Vagina (tissue), 2 donors: ENCODE measurements at regions not wholly inside any gene's neighbourhood (a gene's known extent, or its start where the extent isn't known, plus 50 kb on each side); places are given as distances from the start of the nearest gene placed in this dataset.

ENCODE experiments used
- DNase-seq, 2 donors: peaks; one replicate each; pipeline ENCODE4 v3.0.0-alpha.2; 2017; ENCODE audit errors: extremely low spot score in 2 of 2
- H3K27ac ChIP-seq: fragments of 200-600 bp; sonication (generic); one replicate; pipeline ENCODE4 v1.5.1; 2019
- H3K27me3 ChIP-seq: fragments of 200-600 bp; sonication (generic); one replicate; pipeline ENCODE4 v1.5.1; 2019
- H3K36me3 ChIP-seq, 2 donors: fragments of 200-600 bp; sonication (generic); one replicate each; pipeline ENCODE4 v1.5.1; 2017 to 2019
- H3K4me1 ChIP-seq: fragments of 200-600 bp; sonication (generic); one replicate; pipeline ENCODE4 v1.5.1; 2019
- H3K4me3 ChIP-seq, 2 donors: fragments of 200-600 bp; sonication (generic); 1 replicate in 1 of 2; 2 replicates in 1 of 2; pipeline ENCODE4 v1.5.1; 2016 to 2019
- H3K9me3 ChIP-seq: fragments of 200-600 bp; sonication (generic); one replicate; pipeline ENCODE4 v1.5.1; 2019
- POLR2A ChIP-seq, 2 donors: fragments of 450-650 bp; IDR thresholded peaks; one replicate each; pipeline ENCODE4 v1.6.1; 2017; ENCODE audit warnings: antibody characterized with exemption in 2 of 2, mild to moderate bottlenecking in 2 of 2, moderate library complexity in 2 of 2
- POLR2AphosphoS5 ChIP-seq, 2 donors: sonication (generic); formaldehyde crosslinking; IDR thresholded peaks; one replicate each; pipeline ENCODE4 v1.9.0; 2017; ENCODE audit warnings: antibody characterized with exemption in 2 of 2, mild to moderate bottlenecking in 2 of 2, low read depth in 1 of 2; ENCODE audit not compliant: insufficient read depth in 1 of 2
- intact Hi-C: fragments of 100-400 bp; cut with DNase I; formaldehyde crosslinking; loops from one replicate; pipeline ENCODE4 v1.15.1; 2023
- TF ChIP-seq, protein P1 (sequence below), 3 experiments: fragments of 450-650 bp in 2 of 3; fragments of 200-600 bp in 1 of 3; sonication (generic) in 1 of 3; IDR thresholded peaks; one replicate each; pipeline ENCODE4 v1.5.1; 2017 to 2019; ENCODE audit warnings: antibody characterized with exemption in 3 of 3, mild to moderate bottlenecking in 2 of 3, moderate library complexity in 2 of 3

DNA sequence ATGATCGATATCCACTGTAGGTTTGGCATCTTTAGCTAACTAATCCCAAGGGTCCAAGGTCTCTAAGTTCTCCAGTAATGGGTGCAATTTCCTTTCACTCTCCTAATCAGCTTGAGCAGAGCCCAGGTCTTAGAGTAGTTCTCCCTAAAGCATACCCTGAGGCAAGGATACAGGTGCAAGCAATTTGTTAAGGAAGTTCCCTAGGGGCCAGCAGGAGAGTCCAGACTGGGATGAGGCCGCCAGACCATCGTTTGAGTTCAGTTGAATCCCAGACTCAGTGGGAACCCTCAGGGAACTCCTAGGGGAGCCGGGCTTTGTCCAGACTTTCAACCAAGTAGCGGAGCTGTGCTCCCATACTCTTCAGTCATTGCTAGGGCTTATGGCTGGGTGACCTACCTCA, 835.4 kb upstream of the CDH2 start:
- intact Hi-C loops: no loop called here

DNA sequence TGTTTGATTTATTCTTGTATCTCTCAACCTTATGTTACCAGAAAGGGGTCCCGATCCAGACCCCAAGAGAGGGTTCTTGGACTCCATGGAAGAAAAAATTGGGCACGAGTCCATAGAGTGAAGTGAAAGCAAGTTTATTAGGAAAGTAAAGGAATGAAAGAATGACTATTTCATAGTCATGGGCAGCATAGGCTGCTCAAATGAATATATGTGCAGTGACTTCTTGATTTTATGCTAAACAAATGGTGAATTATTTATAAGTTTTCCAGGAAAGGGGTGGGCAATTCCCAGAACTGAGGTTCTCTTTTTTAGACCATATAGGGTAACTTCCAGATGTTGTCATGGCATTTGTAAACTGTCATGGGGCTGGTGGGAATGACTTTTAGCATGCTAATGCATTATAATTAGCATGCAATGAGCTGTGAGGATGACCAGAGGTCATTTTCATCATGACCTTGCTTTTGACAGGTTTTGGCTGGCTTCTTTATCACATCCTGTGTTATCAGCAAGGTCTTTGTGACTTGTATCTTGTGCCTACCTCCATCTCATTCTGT, 832.4 kb upstream of the CDH2 start:
- intact Hi-C loops: no loop called here
- Histone ChIP-seq H3K36me3 (no peaks in the 10 kb centered on the region), H3K4me3 (no peak overlapping the region), H3K4me1 (no peaks in the 10 kb centered on the region), H3K27me3 (no peaks in the 10 kb centered on the region), H3K27ac (no peak overlapping the region), H3K9me3 (no peaks in the 10 kb centered on the region)
- no peak for DNase-seq
- TF ChIP-seq POLR2A (IDR thresholded peaks at IDR 0.05) (no peak), POLR2AphosphoS5 (IDR thresholded peaks at IDR 0.05; ENCODE audit: insufficient read depth in 1 of 2, low read depth in 1 of 2) (no peak)
- TF ChIP-seq, protein P1, sequence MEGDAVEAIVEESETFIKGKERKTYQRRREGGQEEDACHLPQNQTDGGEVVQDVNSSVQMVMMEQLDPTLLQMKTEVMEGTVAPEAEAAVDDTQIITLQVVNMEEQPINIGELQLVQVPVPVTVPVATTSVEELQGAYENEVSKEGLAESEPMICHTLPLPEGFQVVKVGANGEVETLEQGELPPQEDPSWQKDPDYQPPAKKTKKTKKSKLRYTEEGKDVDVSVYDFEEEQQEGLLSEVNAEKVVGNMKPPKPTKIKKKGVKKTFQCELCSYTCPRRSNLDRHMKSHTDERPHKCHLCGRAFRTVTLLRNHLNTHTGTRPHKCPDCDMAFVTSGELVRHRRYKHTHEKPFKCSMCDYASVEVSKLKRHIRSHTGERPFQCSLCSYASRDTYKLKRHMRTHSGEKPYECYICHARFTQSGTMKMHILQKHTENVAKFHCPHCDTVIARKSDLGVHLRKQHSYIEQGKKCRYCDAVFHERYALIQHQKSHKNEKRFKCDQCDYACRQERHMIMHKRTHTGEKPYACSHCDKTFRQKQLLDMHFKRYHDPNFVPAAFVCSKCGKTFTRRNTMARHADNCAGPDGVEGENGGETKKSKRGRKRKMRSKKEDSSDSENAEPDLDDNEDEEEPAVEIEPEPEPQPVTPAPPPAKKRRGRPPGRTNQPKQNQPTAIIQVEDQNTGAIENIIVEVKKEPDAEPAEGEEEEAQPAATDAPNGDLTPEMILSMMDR (IDR thresholded peaks at IDR 0.05): no peak

More for the DNA sequence above, 835.4 kb upstream of the CDH2 start:
- no peak for DNase-seq
- TF ChIP-seq, protein P1 (IDR thresholded peaks at IDR 0.05): no peak
- no peak for TF ChIP-seq POLR2A (IDR thresholded peaks at IDR 0.05)
- TF ChIP-seq POLR2AphosphoS5 (IDR thresholded peaks at IDR 0.05; ENCODE audit: insufficient read depth in 1 of 2, low read depth in 1 of 2): no peak
- Histone ChIP-seq H3K36me3 (no peaks in the 10 kb centered on the region), H3K27me3 (no peaks in the 10 kb centered on the region), H3K4me3 (no peak overlapping the region), H3K4me1 (no peaks in the 10 kb centered on the region), H3K9me3 (no peaks in the 10 kb centered on the region), H3K27ac (no peak overlapping the region)

DNA sequence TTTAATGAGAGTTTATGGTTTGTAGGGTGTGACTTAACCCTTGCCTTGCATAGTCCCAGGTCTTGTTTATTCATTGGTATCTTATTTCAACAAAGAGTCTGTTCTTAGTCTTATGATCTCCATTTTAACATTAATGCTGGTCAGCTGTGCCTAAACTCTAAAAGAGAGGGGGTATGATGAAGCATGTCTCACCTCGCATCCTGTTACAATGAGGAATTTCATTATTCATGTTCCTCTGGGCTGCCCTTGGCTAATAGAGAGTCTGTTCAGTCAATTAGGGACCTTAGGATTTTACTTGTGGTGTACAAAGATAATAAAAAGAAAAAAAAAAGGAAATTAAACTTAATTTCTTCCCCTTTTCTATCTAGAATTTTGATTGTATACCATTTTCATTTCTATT, 831.9 kb upstream of the CDH2 start:
- Histone ChIP-seq H3K27me3 (no peaks in the 10 kb centered on the region), H3K4me1 (no peaks in the 10 kb centered on the region), H3K9me3 (no peaks in the 10 kb centered on the region), H3K27ac (no peak overlapping the region), H3K36me3 (no peaks in the 10 kb centered on the region), H3K4me3 (no peak overlapping the region)
- TF ChIP-seq POLR2AphosphoS5 (IDR thresholded peaks at IDR 0.05; ENCODE audit: insufficient read depth in 1 of 2, low read depth in 1 of 2) (no peak), POLR2A (IDR thresholded peaks at IDR 0.05) (no peak)
- TF ChIP-seq, protein P1 (IDR thresholded peaks at IDR 0.05): no peak
- no peak for DNase-seq
- intact Hi-C loops: no loop called here

DNA sequence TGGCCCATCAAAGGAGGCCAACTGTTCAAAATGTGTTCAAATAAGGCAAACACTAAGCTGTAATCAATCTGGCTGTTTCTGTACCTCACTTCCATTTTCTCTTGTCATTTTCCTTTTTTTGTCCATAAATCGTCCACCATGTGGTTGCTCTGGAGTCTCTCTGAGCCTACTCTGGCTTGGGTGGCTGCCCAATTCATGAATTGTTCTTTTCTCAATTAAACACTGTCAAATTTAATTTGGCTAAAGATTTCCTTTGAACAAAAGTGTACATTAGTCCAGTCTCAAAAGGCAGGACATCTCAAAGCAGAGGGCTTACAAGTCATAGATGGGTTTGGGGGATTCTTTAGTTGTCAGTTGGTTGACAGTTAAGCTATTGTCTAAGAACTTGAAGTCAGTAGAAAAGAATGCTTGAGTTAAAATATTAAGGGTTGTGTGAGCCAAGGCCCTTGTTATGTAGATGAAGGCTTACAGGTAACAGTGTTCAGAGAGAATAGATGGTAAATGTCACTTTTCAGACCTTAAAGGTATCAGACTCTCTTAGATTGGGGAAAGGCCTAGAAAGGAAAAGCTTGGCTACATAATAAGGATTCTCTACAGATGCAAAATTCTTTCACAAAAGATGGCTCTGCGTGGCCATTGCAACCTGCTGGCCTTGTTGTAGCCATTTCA, 831.2 kb upstream of the CDH2 start:
- intact Hi-C loops: no loop called here
- no peaks in the 10 kb centered on the region for H3K4me1 ChIP-seq
- no peak for DNase-seq
- no peaks in the 10 kb centered on the region for H3K9me3 ChIP-seq
- no peaks in the 10 kb centered on the region for H3K27me3 ChIP-seq
- TF ChIP-seq, protein P1 (IDR thresholded peaks at IDR 0.05): no peak
- TF ChIP-seq POLR2AphosphoS5 (IDR thresholded peaks at IDR 0.05; ENCODE audit: insufficient read depth in 1 of 2, low read depth in 1 of 2) (no peak), POLR2A (IDR thresholded peaks at IDR 0.05) (no peak)
- H3K4me3 ChIP-seq: no peak overlapping the region
- H3K36me3 ChIP-seq: no peaks in the 10 kb centered on the region
- no peak overlapping the region for H3K27ac ChIP-seq

DNA sequence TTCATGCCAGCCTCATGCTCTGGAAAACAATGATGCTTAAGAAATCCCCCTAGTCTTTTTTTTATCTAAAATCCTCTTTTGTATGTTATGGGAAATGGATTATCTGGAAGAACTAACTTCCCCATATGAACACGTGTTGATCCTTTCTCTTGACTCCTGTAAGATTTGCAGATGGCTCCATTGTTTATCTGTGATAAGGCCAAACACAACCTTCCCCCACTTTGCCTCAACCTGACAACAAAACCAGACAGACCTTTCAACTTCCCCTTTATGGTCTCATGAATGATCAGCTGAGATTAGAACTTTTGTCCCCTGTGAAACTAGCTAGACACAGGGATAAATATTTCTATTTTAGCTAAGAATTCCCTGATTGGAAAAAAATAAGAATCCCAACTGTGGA, 828.0 kb upstream of the CDH2 start:
- Histone ChIP-seq H3K36me3 (no peaks in the 10 kb centered on the region), H3K9me3 (no peaks in the 10 kb centered on the region), H3K4me3 (no peak overlapping the region), H3K4me1 (no peaks in the 10 kb centered on the region), H3K27me3 (no peaks in the 10 kb centered on the region), H3K27ac (no peak overlapping the region)
- TF ChIP-seq POLR2AphosphoS5 (IDR thresholded peaks at IDR 0.05; ENCODE audit: insufficient read depth in 1 of 2, low read depth in 1 of 2) (no peak), POLR2A (IDR thresholded peaks at IDR 0.05) (no peak)
- TF ChIP-seq, protein P1 (IDR thresholded peaks at IDR 0.05): no peak
- intact Hi-C loops: no loop called here
- no peak for DNase-seq
